ENCODE measurements at regions not wholly inside any gene's neighbourhood (a gene's known extent, or its start where the extent isn't known, plus 50 kb on each side); places are given as distances from the start of the nearest gene placed in this dataset.

GRCh38 chr5:164545507-164545906 lies 1040.1 kb downstream of the MAT2B start:
- TF ChIP-seq EZH2phosphoT487 (IDR thresholded peaks at IDR 0.05; ENCODE audit: insufficient read depth, low read depth) (no peak), EZH2 (IDR thresholded peaks at IDR 0.05; ENCODE audit: insufficient read depth, poor library complexity, severe bottlenecking) (no peak)
